HCT116 (cell line): ENCODE measurements at regions not wholly inside any gene's neighbourhood (a gene's known extent, or its start where the extent isn't known, plus 50 kb on each side); places are given as distances from the start of the nearest gene placed in this dataset.

Experiments used
- ATAC-seq: fragments of 200-7000 bp; cut with Tn5 transposase; 2 replicates; pipeline ENCODE4 v1.9.1; 2020; ENCODE audit warnings: mild to moderate bottlenecking, moderate library complexity
- BruUV-seq: library from RNA; stranded (reverse); fragments of 400-500 nt; replicated peaks from 2 replicates; lab custom pipeline; 2021; lab: Mats Ljungman, UMichigan
- CTCF ChIA-PET: fragments of 300-600 bp; sonication (Branson Sonifier 250); formaldehyde crosslinking; loops from one replicate; lab custom pipeline; 2021; ENCODE audit warnings: antibody characterized with exemption; lab: Charles Lee
- POLR2A ChIA-PET: fragments of 300-600, 350-600 bp; sonication (Branson Sonifier 250); formaldehyde crosslinking; loops from one replicate; lab custom pipeline; 2021; ENCODE audit warnings: antibody characterized with exemption; lab: Charles Lee
- RAD21 ChIA-PET, 2 experiments: fragments of 300-600 bp; sonication (Branson Sonifier 250); formaldehyde crosslinking; loops; one replicate each; lab custom pipeline; 2023; ENCODE audit warnings: low total read pairs in 2 of 2; ENCODE audit not compliant: uncharacterized antibody in 2 of 2, unreplicated experiment in 2 of 2, low non-redundant PET in 1 of 2; lab: Charles Lee
- DNase-seq: peaks from one replicate; pipeline ENCODE4 v3.0.0-alpha.2; 2010; ENCODE audit warnings: low read depth, low spot score
- H2AFZ ChIP-seq: fragments of 200-600 bp; shearing (Covaris generic), sonication (generic); 2 replicates; pipeline ENCODE4 v1.6.1; 2017; ENCODE audit warnings: low read depth, mixed run types, mixed read lengths, antibody characterized with exemption, low read length; ENCODE audit not compliant: poor library complexity, severe bottlenecking
- H3K27ac ChIP-seq: 2 replicates; pipeline ENCODE4 v1.5.1; 2012; ENCODE audit warnings: low read depth, low read length
- H3K27me3 ChIP-seq: fragments of 200-600 bp; sonication (generic); 2 replicates; pipeline ENCODE4 v1.6.1; 2016; ENCODE audit warnings: mixed run types, low read length, mixed read lengths; ENCODE audit not compliant: insufficient read depth
- H3K36me3 ChIP-seq, 2 experiments: fragments of 200-500 bp in 1 of 2; fragments of 200-600 bp in 1 of 2; sonication (Bioruptor generic) in 1 of 2; sonication (generic) in 1 of 2; 2 replicates each; pipeline versions ENCODE4 v1.5.1 to v1.6.1; 2014 to 2016; ENCODE audit warnings: low read length in 2 of 2, inconsistent platforms in 1 of 2, mixed read lengths in 1 of 2, mixed run types in 1 of 2; ENCODE audit not compliant: insufficient read depth in 2 of 2, control insufficient read depth in 1 of 2
- H3K4me1 ChIP-seq, 2 experiments: fragments of 200-600 bp in 1 of 2; sonication (generic) in 1 of 2; 2 replicates each; pipeline versions ENCODE4 v1.5.1 to v1.6.1; 2012 to 2017; ENCODE audit warnings: low read length in 2 of 2, inconsistent platforms in 1 of 2, mild to moderate bottlenecking in 1 of 2, mixed read lengths in 1 of 2, mixed run types in 1 of 2, moderate library complexity in 1 of 2; ENCODE audit not compliant: insufficient read depth in 2 of 2, control insufficient read depth in 1 of 2
- H3K4me2 ChIP-seq: fragments of 200-600 bp; sonication (generic); 2 replicates; pipeline ENCODE4 v1.6.1; 2017; ENCODE audit warnings: mixed run types, low read length, mixed read lengths
- H3K4me3 ChIP-seq, 2 experiments: fragments of 200-600 bp in 1 of 2; sonication (generic) in 1 of 2; replicated peaks in 1 of 2; 2 replicates each; pipeline ENCODE4 v1.5.1; 2011 to 2016; ENCODE audit warnings: low read length in 2 of 2, control low read depth in 1 of 2, low read depth in 1 of 2, mild to moderate bottlenecking in 1 of 2, mixed read lengths in 1 of 2, mixed run types in 1 of 2
- H3K79me2 ChIP-seq: fragments of 200-600 bp; sonication (generic); 2 replicates; pipeline ENCODE4 v1.6.1; 2017; ENCODE audit warnings: mild to moderate bottlenecking, mixed run types, low read length, moderate library complexity, mixed read lengths; ENCODE audit not compliant: insufficient read depth
- H3K9ac ChIP-seq: fragments of 200-600 bp; sonication (generic); 2 replicates; pipeline ENCODE4 v1.6.1; 2016; ENCODE audit warnings: low read length, mixed read lengths
- H3K9me2 ChIP-seq: fragments of 200-600 bp; sonication (generic), shearing (Covaris generic); 2 replicates; pipeline ENCODE4 v1.6.1; 2017; ENCODE audit warnings: mixed run types, mild to moderate bottlenecking, moderate library complexity; ENCODE audit not compliant: insufficient read depth
- H3K9me3 ChIP-seq, 2 experiments: fragments of 200-500 bp in 1 of 2; fragments of 200-600 bp in 1 of 2; sonication (Bioruptor generic) in 1 of 2; sonication (generic) in 1 of 2; 2 replicates each; pipeline ENCODE4 v1.6.1; 2014 to 2017; ENCODE audit warnings: low read length in 2 of 2, mixed read lengths in 2 of 2, inconsistent platforms in 1 of 2, low read depth in 1 of 2, mild to moderate bottlenecking in 1 of 2, mixed run types in 1 of 2, moderate library complexity in 1 of 2; ENCODE audit not compliant: control insufficient read depth in 1 of 2, insufficient read depth in 1 of 2
- H4K20me1 ChIP-seq: fragments of 200-600 bp; sonication (generic), shearing (Covaris generic); 2 replicates; pipeline ENCODE4 v1.6.1; 2017; ENCODE audit warnings: mixed run types, mild to moderate bottlenecking, moderate library complexity; ENCODE audit not compliant: insufficient read depth
- CBX3 ChIP-seq: IDR thresholded peaks from 2 replicates; pipeline ENCODE4 v1.6.1; 2012; ENCODE audit warnings: low read depth
- EGR1 ChIP-seq: IDR thresholded peaks from 2 replicates; pipeline ENCODE4 v1.6.1; 2012; ENCODE audit warnings: low read depth
- ELF1 ChIP-seq: IDR thresholded peaks from 2 replicates; pipeline ENCODE4 v1.6.1; 2012; ENCODE audit warnings: low read depth, borderline replicate concordance
- FOSL1 ChIP-seq: IDR thresholded peaks from 2 replicates; pipeline ENCODE4 v1.6.1; 2012; ENCODE audit warnings: low read depth
- JUND ChIP-seq: IDR thresholded peaks from 2 replicates; pipeline ENCODE4 v1.6.1; 2012
- POLR2AphosphoS5 ChIP-seq: IDR thresholded peaks from 2 replicates; pipeline ENCODE4 v1.6.1; 2011; ENCODE audit warnings: mild to moderate bottlenecking, low read depth, low read length, moderate library complexity
- SRF ChIP-seq: IDR thresholded peaks from 2 replicates; pipeline ENCODE4 v1.6.1; 2012; ENCODE audit warnings: low read depth
- YY1 ChIP-seq: IDR thresholded peaks from 2 replicates; pipeline ENCODE4 v1.6.1; 2011; ENCODE audit warnings: low read length, low read depth, moderate library complexity, mild to moderate bottlenecking; ENCODE audit not compliant: insufficient replicate concordance; ENCODE audit errors: extremely low read depth
- intact Hi-C: fragments of 100-400 bp; cut with micrococcal nuclease; formaldehyde crosslinking; loops from 2 replicates; pipeline ENCODE4 v1.10.0; 2022
- TF ChIP-seq, protein P1 (sequence below): IDR thresholded peaks from 2 replicates; pipeline ENCODE4 v1.6.1; 2011; ENCODE audit warnings: mild to moderate bottlenecking, low read length, moderate library complexity; ENCODE audit not compliant: insufficient replicate concordance; ENCODE audit errors: extremely low read depth
- TF ChIP-seq, protein P2 (sequence below), 3 experiments: fragments of 200-600 bp in 1 of 3; sonication (generic) in 1 of 3; IDR thresholded peaks in 2 of 3; conservative IDR thresholded peaks in 1 of 3; 2 replicates each; pipeline ENCODE4 v1.5.1; 2012 to 2017; ENCODE audit warnings: low read depth in 2 of 3, low read length in 2 of 3, antibody characterized with exemption in 1 of 3, borderline replicate concordance in 1 of 3, control low read depth in 1 of 3, mild to moderate bottlenecking in 1 of 3, mixed read lengths in 1 of 3, mixed run types in 1 of 3, moderate library complexity in 1 of 3; ENCODE audit not compliant: insufficient read depth in 1 of 3
- TF ChIP-seq, protein P3 (sequence below): IDR thresholded peaks from 2 replicates; pipeline ENCODE4 v1.6.1; 2012; ENCODE audit warnings: low read depth
- TF ChIP-seq, protein P4 (sequence below): IDR thresholded peaks from 2 replicates; pipeline ENCODE4 v1.6.1; 2012
- TF ChIP-seq, protein P5 (sequence below): IDR thresholded peaks from 2 replicates; pipeline ENCODE4 v1.6.1; 2012

DNA sequence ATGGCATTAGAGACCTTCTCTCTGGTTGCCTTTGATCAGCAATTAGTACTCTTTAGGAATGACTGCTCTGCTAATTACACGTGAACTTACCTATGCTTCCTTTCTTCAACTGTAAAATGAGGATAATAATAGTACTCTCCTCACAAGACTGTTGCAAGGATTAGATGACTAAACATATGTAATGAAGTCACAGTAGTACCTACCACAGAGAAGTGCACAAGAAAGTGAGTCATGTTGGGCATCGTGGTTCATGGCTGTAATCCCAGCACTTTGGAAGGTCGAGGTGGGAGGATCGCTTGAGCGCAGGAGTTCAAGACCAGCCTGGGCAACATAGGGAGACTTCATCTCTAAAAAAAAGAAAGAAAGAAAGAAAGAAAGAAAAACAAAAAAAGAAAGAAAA lies 68.1 kb upstream of the AK4 start:
- H3K4me1 ChIP-seq: no peaks in the 10 kb centered on the region
- ChIA-PET CTCF (no interaction called here), RAD21 (no interaction called here)

DNA sequence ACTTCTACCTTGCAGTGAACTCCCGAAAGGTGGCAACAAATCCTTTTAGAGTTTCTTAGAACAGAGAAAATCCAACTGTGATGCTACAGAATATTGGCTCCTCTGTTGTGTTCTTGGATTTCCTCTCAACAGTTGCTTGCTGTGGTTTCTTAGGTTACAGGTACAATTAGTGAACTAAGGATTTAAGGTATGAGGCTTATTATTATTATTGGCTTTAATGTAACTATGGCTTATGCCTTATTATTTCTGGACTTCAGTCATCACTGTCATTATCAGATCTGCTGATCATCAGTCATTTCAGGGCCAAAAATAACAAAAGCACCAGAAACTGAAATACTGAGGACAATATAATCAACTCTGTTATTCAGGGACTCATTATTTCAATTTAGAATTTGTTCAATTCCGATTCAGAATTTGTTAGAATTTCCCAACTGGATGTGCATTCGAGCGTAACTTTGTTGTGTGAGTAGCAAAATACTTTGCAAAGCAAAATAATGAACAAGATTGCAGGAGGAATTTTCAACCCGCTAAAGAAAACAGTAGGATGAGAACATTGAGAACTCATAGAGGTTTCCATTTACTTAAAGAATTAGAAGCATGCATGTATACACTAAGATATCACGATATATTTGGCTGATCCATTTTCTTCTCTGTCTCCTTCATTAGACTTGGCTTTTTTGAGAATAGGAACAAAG lies 65.5 kb upstream of the AK4 start:
- BruUV-seq: no TSS peak
- ChIA-PET CTCF (no interaction called here), POLR2A (no interaction called here), RAD21 (no interaction called here)
- DNase-seq: no peak
- no peaks in the 10 kb centered on the region for H3K36me3 ChIP-seq
- no peaks in the 10 kb centered on the region for H3K4me1 ChIP-seq
- intact Hi-C loops: no loop called here
- H3K9me2 ChIP-seq: no peaks in the 10 kb centered on the region
- no peaks in the 10 kb centered on the region for H3K27me3 ChIP-seq
- H3K9ac ChIP-seq: no peak overlapping the region
- no peak overlapping the region for H2AFZ ChIP-seq
- H4K20me1 ChIP-seq: no peaks in the 10 kb centered on the region
- no peak for ATAC-seq
- H3K4me3 ChIP-seq: no peak overlapping the region
- no peak overlapping the region for H3K4me2 ChIP-seq
- TF ChIP-seq POLR2AphosphoS5: no peak
- TF ChIP-seq, protein P1, sequence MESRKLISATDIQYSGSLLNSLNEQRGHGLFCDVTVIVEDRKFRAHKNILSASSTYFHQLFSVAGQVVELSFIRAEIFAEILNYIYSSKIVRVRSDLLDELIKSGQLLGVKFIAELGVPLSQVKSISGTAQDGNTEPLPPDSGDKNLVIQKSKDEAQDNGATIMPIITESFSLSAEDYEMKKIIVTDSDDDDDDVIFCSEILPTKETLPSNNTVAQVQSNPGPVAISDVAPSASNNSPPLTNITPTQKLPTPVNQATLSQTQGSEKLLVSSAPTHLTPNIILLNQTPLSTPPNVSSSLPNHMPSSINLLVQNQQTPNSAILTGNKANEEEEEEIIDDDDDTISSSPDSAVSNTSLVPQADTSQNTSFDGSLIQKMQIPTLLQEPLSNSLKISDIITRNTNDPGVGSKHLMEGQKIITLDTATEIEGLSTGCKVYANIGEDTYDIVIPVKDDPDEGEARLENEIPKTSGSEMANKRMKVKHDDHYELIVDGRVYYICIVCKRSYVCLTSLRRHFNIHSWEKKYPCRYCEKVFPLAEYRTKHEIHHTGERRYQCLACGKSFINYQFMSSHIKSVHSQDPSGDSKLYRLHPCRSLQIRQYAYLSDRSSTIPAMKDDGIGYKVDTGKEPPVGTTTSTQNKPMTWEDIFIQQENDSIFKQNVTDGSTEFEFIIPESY: no peak
- TF ChIP-seq, protein P2, sequence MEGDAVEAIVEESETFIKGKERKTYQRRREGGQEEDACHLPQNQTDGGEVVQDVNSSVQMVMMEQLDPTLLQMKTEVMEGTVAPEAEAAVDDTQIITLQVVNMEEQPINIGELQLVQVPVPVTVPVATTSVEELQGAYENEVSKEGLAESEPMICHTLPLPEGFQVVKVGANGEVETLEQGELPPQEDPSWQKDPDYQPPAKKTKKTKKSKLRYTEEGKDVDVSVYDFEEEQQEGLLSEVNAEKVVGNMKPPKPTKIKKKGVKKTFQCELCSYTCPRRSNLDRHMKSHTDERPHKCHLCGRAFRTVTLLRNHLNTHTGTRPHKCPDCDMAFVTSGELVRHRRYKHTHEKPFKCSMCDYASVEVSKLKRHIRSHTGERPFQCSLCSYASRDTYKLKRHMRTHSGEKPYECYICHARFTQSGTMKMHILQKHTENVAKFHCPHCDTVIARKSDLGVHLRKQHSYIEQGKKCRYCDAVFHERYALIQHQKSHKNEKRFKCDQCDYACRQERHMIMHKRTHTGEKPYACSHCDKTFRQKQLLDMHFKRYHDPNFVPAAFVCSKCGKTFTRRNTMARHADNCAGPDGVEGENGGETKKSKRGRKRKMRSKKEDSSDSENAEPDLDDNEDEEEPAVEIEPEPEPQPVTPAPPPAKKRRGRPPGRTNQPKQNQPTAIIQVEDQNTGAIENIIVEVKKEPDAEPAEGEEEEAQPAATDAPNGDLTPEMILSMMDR (IDR thresholded peaks at IDR 0.05 in 2 of 3, conservative IDR thresholded peaks at IDR 0.05 in 1 of 3; ENCODE audit: borderline replicate concordance in 1 of 3, insufficient read depth in 1 of 3, low read depth in 2 of 3, low read length in 2 of 3): no peak
- TF ChIP-seq, protein P3, sequence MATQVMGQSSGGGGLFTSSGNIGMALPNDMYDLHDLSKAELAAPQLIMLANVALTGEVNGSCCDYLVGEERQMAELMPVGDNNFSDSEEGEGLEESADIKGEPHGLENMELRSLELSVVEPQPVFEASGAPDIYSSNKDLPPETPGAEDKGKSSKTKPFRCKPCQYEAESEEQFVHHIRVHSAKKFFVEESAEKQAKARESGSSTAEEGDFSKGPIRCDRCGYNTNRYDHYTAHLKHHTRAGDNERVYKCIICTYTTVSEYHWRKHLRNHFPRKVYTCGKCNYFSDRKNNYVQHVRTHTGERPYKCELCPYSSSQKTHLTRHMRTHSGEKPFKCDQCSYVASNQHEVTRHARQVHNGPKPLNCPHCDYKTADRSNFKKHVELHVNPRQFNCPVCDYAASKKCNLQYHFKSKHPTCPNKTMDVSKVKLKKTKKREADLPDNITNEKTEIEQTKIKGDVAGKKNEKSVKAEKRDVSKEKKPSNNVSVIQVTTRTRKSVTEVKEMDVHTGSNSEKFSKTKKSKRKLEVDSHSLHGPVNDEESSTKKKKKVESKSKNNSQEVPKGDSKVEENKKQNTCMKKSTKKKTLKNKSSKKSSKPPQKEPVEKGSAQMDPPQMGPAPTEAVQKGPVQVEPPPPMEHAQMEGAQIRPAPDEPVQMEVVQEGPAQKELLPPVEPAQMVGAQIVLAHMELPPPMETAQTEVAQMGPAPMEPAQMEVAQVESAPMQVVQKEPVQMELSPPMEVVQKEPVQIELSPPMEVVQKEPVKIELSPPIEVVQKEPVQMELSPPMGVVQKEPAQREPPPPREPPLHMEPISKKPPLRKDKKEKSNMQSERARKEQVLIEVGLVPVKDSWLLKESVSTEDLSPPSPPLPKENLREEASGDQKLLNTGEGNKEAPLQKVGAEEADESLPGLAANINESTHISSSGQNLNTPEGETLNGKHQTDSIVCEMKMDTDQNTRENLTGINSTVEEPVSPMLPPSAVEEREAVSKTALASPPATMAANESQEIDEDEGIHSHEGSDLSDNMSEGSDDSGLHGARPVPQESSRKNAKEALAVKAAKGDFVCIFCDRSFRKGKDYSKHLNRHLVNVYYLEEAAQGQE: no peak
- TF ChIP-seq ELF1: no peak
- TF ChIP-seq CBX3: no peak
- no peaks in the 10 kb centered on the region for H3K79me2 ChIP-seq
- no peak overlapping the region for H3K27ac ChIP-seq
- no peaks in the 10 kb centered on the region for H3K9me3 ChIP-seq

More for the DNA sequence above, 68.1 kb upstream of the AK4 start:
- intact Hi-C loops: no loop called here
- no peak overlapping the region for H3K4me3 ChIP-seq
- no TSS peak for BruUV-seq
- no peak overlapping the region for H2AFZ ChIP-seq
- POLR2A ChIA-PET: no interaction called here
- no peaks in the 10 kb centered on the region for H3K9me3 ChIP-seq
- ATAC-seq (no peak), DNase-seq (no peak)
- H3K9ac ChIP-seq: no peak overlapping the region
- H3K27ac ChIP-seq: no peak overlapping the region
- H3K4me2 ChIP-seq: no peak overlapping the region
- H3K79me2 ChIP-seq: no peaks in the 10 kb centered on the region
- no peaks in the 10 kb centered on the region for H3K27me3 ChIP-seq
- no peaks in the 10 kb centered on the region for H3K36me3 ChIP-seq
- H3K9me2 ChIP-seq: no peaks in the 10 kb centered on the region
- H4K20me1 ChIP-seq: no peaks in the 10 kb centered on the region
- TF ChIP-seq JUND (peak; percentile 14; the same call in 1 of the 2 replicates), YY1 (no peak), FOSL1 (no peak), EGR1 (no peak), SRF (no peak)
- TF ChIP-seq, protein P4, sequence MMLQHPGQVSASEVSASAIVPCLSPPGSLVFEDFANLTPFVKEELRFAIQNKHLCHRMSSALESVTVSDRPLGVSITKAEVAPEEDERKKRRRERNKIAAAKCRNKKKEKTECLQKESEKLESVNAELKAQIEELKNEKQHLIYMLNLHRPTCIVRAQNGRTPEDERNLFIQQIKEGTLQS: no peak
- TF ChIP-seq, protein P5, sequence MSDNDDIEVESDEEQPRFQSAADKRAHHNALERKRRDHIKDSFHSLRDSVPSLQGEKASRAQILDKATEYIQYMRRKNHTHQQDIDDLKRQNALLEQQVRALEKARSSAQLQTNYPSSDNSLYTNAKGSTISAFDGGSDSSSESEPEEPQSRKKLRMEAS: 0 out of 2 replicates have a peak, but pooled peaks have one; percentile 17
- TF ChIP-seq, all 23 proteins: peak for 2
